CD4-positive, CD25-positive, alpha-beta regulatory T cell (primary cell): ENCODE measurements at regions not wholly inside any gene's neighbourhood (a gene's known extent, or its start where the extent isn't known, plus 50 kb on each side); places are given as distances from the start of the nearest gene placed in this dataset.

Experiments used
- ATAC-seq, 2 donors: fragments of 150-1000 bp; cut with Tn5 transposase; one replicate each; pipeline ENCODE4 v1.10.0; 2021; ENCODE audit warnings: low read depth in 2 of 2, moderate number of reproducible peaks in 2 of 2, moderate library complexity in 1 of 2
- DNase-seq, 3 donors: peaks; one replicate each; pipeline versions ENCODE4 v3.0.0 to v3.0.0-alpha.2; 2012 to 2022; ENCODE audit warnings: mixed read lengths in 1 of 3
- H3K27ac ChIP-seq: one replicate; pipeline ENCODE4 v1.7.0; 2013; ENCODE audit warnings: mild to moderate bottlenecking, low read length; ENCODE audit not compliant: insufficient read depth, poor library complexity, severe bottlenecking
- H3K27me3 ChIP-seq: one replicate; pipeline ENCODE4 v1.7.0; 2013; ENCODE audit warnings: low read length; ENCODE audit not compliant: control insufficient read depth, insufficient read depth
- H3K36me3 ChIP-seq: one replicate; pipeline ENCODE4 v1.7.0; 2013; ENCODE audit warnings: mild to moderate bottlenecking, low read length, moderate library complexity; ENCODE audit not compliant: control insufficient read depth, insufficient read depth
- H3K4me1 ChIP-seq: 2 replicates; pipeline ENCODE4 v1.7.0; 2013; ENCODE audit warnings: mild to moderate bottlenecking, low read length; ENCODE audit not compliant: insufficient read depth, control insufficient read depth, poor library complexity, severe bottlenecking
- H3K4me3 ChIP-seq: one replicate; pipeline ENCODE4 v1.7.0; 2013; ENCODE audit warnings: low read depth, mild to moderate bottlenecking, low read length, moderate library complexity
- H3K9me3 ChIP-seq, 2 experiments: 1 replicate in 1 of 2; 2 replicates in 1 of 2; pipeline ENCODE4 v1.7.0; 2013; ENCODE audit warnings: low read length in 2 of 2, mild to moderate bottlenecking in 1 of 2, moderate library complexity in 1 of 2; ENCODE audit not compliant: control insufficient read depth in 2 of 2
- H3K27ac Mint-ChIP-seq, 3 donors: one replicate each; pipeline ENCODE4 v1.8.0; 2020 to 2022; ENCODE audit warnings: mild to moderate bottlenecking in 3 of 3, mixed read lengths in 3 of 3, moderate library complexity in 2 of 3
- H3K27me3 Mint-ChIP-seq: one replicate; pipeline ENCODE4 v1.8.0; 2022; ENCODE audit warnings: mild to moderate bottlenecking, mixed read lengths
- H3K36me3 Mint-ChIP-seq: one replicate; pipeline ENCODE4 v1.8.0; 2020; ENCODE audit warnings: mixed read lengths
- H3K4me1 Mint-ChIP-seq, 4 donors: one replicate each; pipeline ENCODE4 v1.8.0; 2020 to 2022; ENCODE audit warnings: mixed read lengths in 4 of 4, mild to moderate bottlenecking in 1 of 4
- H3K4me3 Mint-ChIP-seq, 4 donors: one replicate each; pipeline ENCODE4 v1.8.0; 2020 to 2022; ENCODE audit warnings: mild to moderate bottlenecking in 4 of 4, mixed read lengths in 4 of 4, moderate library complexity in 3 of 4
- H3K9me3 Mint-ChIP-seq, 7 donors: one replicate each; pipeline ENCODE4 v1.8.0; 2020 to 2022; ENCODE audit warnings: mixed read lengths in 7 of 7, mild to moderate bottlenecking in 3 of 7, moderate library complexity in 2 of 7

DNA sequence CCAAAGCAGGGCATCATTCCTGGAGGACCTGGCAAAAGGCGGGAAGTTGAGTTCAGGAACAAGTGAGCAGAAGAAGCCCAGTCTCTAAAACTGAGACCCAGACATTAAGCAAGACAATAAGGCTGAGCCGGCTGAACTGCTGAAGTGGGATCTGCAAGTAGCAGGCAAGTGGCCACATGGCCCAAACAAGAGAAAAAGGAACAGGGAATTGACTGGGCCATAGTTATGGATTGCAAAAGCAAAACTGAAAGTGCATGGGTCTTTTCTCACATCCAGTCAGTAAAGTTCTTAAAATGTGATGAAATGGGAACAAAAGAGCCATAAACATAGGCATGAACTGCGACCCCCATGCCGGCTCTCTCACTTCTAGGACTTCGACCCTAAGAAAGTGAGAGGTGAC is 101.2 kb downstream of the SCN11A start:
- H3K9me3 ChIP-seq: no peaks in the 10 kb centered on the region
- Mint-ChIP-seq H3K27ac (no peak overlapping the region), H3K4me1 (no peaks in the 10 kb centered on the region), H3K36me3 (no peaks in the 10 kb centered on the region), H3K4me3 (no peak overlapping the region), H3K27me3 (peaks cover 10% of the 10 kb centered on the region), H3K9me3 (peaks cover 0 to 1% (median 0%) of the 10 kb centered on the region in 7 donors)
- H3K4me1 ChIP-seq: no peaks in the 10 kb centered on the region
- ATAC-seq: no peak
- no peak for DNase-seq
- no peaks in the 10 kb centered on the region for H3K36me3 ChIP-seq
- no peak overlapping the region for H3K4me3 ChIP-seq
- peaks cover 4% of the 10 kb centered on the region for H3K27me3 ChIP-seq
- H3K27ac ChIP-seq: no peak overlapping the region

DNA sequence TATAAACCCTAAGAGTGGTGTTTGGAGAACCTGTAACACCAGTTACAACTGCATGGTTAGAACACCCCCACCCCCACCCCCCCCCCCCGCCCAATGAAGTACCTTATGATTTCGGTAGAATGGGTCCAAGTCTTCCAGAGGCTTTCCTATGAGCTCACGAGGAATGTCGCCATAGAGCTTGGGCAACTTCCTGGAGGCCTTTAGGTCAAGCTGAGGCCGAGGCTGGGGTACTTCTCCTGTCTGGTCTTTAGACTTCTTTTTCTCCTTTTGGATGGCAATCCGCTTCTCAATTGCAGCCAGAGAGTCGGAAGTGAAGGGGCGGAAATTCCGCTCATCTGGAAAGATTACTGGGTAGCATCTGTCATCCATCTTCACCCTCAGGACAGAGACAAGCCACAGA is 101.8 kb downstream of the SCN11A start:
- H3K36me3 ChIP-seq: no peaks in the 10 kb centered on the region
- H3K27me3 ChIP-seq: peaks cover 4% of the 10 kb centered on the region
- ATAC-seq: no peak
- peaks cover 0 to 1% (median 0%) of the 10 kb centered on the region in 7 donors for H3K9me3 Mint-ChIP-seq
- H3K4me3 Mint-ChIP-seq: no peak overlapping the region
- H3K27ac ChIP-seq: no peak overlapping the region
- H3K36me3 Mint-ChIP-seq: no peaks in the 10 kb centered on the region
- no peak overlapping the region for H3K4me3 ChIP-seq
- H3K27ac Mint-ChIP-seq: no peak overlapping the region
- DNase-seq: no peak
- no peaks in the 10 kb centered on the region for H3K4me1 ChIP-seq
- H3K9me3 ChIP-seq: no peaks in the 10 kb centered on the region
- H3K27me3 Mint-ChIP-seq: peaks cover 10% of the 10 kb centered on the region
- no peaks in the 10 kb centered on the region for H3K4me1 Mint-ChIP-seq

DNA sequence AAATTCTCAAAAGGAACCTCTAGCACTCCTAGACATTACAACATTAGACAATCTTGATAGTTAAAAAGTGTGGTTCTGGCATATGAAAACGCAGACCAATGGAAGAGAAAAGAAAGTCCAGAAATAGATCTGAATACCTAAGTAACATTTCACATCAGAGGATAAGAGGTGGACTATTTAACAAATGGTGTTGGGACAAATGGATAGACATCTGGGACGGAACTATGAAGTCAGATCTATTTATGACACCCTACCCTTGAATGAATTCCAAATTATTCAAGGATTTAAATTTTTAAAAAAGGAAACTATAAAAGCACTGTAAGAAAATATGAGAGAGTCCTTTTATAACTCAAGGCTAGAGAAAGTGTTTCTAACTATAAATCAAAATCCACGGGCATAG is 111.3 kb downstream of the SCN11A start:
- H3K36me3 ChIP-seq: no peaks in the 10 kb centered on the region
- DNase-seq (no peak), ATAC-seq (no peak)
- H3K27me3 ChIP-seq: no peaks in the 10 kb centered on the region
- Mint-ChIP-seq H3K27me3 (peaks cover 6% of the 10 kb centered on the region), H3K4me3 (no peak overlapping the region), H3K4me1 (no peaks in the 10 kb centered on the region), H3K9me3 (peaks cover 0 to 3% (median 0%) of the 10 kb centered on the region in 7 donors), H3K36me3 (no peaks in the 10 kb centered on the region), H3K27ac (no peak overlapping the region)
- no peak overlapping the region for H3K27ac ChIP-seq
- no peaks in the 10 kb centered on the region for H3K4me1 ChIP-seq
- H3K4me3 ChIP-seq: no peak overlapping the region
- no peaks in the 10 kb centered on the region for H3K9me3 ChIP-seq

DNA sequence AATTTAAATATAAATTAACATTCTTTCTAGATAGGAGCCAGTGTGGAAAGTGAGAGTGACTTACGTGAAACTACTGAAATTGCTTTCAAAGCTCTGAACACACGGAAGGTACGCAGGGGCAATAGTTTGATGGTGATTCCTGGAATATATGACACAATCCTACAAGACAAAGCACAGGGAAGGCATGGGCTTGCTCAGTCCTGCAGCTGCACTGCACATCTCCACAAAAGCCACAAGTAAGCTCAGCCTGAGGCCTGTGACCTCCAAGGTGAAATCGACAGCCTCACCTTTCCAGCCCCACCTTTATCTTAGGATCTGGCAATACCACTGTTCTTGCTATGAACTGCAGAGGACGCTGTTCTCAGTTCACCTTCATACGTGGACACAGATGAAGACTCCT is 109.3 kb upstream of the SCN10A start:
- Mint-ChIP-seq H3K27me3 (peaks cover 16% of the 10 kb centered on the region), H3K36me3 (peaks cover 4% of the 10 kb centered on the region), H3K4me3 (no peak overlapping the region), H3K27ac (no peak overlapping the region), H3K9me3 (peaks cover 0 to 1% (median 0%) of the 10 kb centered on the region in 7 donors), H3K4me1 (no peaks in the 10 kb centered on the region)
- DNase-seq (no peak), ATAC-seq (no peak)
- Histone ChIP-seq H3K4me1 (no peaks in the 10 kb centered on the region), H3K27me3 (no peaks in the 10 kb centered on the region), H3K36me3 (no peaks in the 10 kb centered on the region), H3K9me3 (no peaks in the 10 kb centered on the region), H3K27ac (no peak overlapping the region), H3K4me3 (no peak overlapping the region)

DNA sequence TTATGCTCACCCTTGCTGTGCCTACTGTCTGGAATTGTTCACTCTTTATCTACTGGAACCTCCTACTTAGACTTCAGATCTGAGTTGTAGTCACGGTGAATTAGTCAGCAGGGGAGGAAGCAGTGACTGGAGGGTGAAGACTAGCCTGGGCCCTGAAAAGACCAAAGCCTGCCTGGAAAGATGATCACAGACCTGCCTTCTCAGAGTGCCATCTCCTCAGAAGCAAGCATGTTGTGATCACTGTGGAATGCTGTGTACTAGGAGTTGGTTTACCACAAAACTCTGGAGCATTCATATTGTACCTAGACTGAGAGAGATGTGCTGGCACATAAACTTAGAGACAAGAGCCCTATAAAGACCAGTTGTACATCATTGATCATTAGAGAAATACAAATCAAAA is 100.7 kb upstream of the SCN10A start:
- peaks cover 7% of the 10 kb centered on the region for H3K27me3 ChIP-seq
- Mint-ChIP-seq H3K9me3 (no peaks in the 10 kb centered on the region), H3K4me1 (no peaks in the 10 kb centered on the region), H3K27ac (no peak overlapping the region), H3K36me3 (no peaks in the 10 kb centered on the region), H3K27me3 (no peaks in the 10 kb centered on the region), H3K4me3 (no peak overlapping the region)
- H3K27ac ChIP-seq: no peak overlapping the region
- no peaks in the 10 kb centered on the region for H3K36me3 ChIP-seq
- no peaks in the 10 kb centered on the region for H3K9me3 ChIP-seq
- ATAC-seq (no peak), DNase-seq (no peak)
- no peak overlapping the region for H3K4me3 ChIP-seq
- no peaks in the 10 kb centered on the region for H3K4me1 ChIP-seq

DNA sequence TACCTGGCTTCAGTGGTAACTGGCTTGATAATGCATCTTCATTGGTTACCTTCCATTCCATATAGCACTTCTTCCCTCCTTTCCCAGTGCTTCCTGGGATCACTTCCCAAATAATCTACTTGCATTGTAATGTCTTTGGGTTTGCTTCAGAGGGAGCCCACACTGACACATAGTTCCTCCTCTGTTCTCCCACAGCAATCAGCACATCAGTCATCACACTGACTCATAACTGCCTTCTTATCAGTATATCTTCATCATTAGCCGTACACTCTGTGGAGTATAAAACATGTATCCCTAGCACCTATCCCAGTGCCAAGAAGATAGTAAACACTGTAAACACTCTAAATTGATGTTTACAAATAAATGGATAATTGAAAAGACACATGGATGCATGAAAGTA is 91.4 kb upstream of the SCN10A start:
- no peaks in the 10 kb centered on the region for H3K36me3 Mint-ChIP-seq
- H3K4me1 Mint-ChIP-seq: no peaks in the 10 kb centered on the region
- Histone ChIP-seq H3K9me3 (no peaks in the 10 kb centered on the region), H3K27me3 (no peaks in the 10 kb centered on the region), H3K36me3 (no peaks in the 10 kb centered on the region), H3K4me1 (no peaks in the 10 kb centered on the region), H3K4me3 (no peak overlapping the region), H3K27ac (no peak overlapping the region)
- H3K4me3 Mint-ChIP-seq: no peak overlapping the region
- no peak overlapping the region for H3K27ac Mint-ChIP-seq
- DNase-seq: no peak
- H3K9me3 Mint-ChIP-seq: peaks cover 0 to 2% (median 0%) of the 10 kb centered on the region in 7 donors
- no peak for ATAC-seq
- H3K27me3 Mint-ChIP-seq: peaks cover 4% of the 10 kb centered on the region

DNA sequence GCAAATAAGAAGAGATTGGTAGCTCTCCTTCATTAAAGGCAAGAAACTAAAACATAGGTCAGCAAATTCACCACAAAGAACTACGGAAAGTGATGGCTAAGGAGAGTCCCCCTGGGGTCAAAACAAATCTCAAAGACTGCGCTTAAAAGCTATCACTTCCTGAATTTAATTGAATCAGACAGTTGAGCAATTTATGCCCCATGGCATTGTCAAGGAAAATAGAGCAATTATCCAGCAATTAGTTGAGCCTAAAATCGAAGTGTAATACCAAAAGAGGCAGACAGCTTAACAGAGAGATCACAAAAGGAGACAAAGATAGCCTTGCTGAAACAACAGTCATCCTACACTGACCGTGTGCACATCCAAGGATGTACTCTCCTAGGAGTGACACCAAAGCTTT is 74.4 kb upstream of the SCN10A start:
- no peaks in the 10 kb centered on the region for H3K4me1 Mint-ChIP-seq

DNA sequence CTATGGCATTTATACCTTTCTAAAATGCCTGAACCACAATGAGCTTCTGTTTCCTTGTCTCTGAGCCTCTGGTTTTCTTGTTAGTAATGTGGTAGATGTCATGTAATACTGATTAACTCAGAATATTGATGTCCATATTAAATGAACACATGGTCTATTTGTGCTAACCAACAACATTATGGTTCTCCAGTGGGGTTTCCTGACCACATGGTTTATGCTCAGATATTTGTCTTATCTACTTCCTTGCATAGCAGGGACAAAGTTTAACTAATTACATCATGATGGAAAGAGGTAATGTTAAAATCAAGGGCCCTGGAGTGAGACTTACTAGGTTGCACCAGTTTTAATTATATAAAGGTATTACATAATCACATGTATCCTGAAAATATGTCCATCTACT is 62.6 kb upstream of the SCN10A start:
- Histone ChIP-seq H3K4me1 (no peaks in the 10 kb centered on the region), H3K27me3 (peaks cover 4% of the 10 kb centered on the region), H3K9me3 (no peaks in the 10 kb centered on the region), H3K27ac (no peak overlapping the region), H3K4me3 (no peak overlapping the region), H3K36me3 (no peaks in the 10 kb centered on the region)
- Mint-ChIP-seq H3K9me3 (peaks cover 0 to 6% (median 0%) of the 10 kb centered on the region in 7 donors), H3K27me3 (peaks cover 7% of the 10 kb centered on the region), H3K27ac (no peak overlapping the region), H3K4me1 (no peaks in the 10 kb centered on the region), H3K36me3 (no peaks in the 10 kb centered on the region), H3K4me3 (no peak overlapping the region)
- no peak for ATAC-seq
- DNase-seq: no peak

More for the DNA sequence above, 74.4 kb upstream of the SCN10A start:
- Mint-ChIP-seq H3K27ac (no peak overlapping the region), H3K36me3 (no peaks in the 10 kb centered on the region), H3K9me3 (peaks cover 0 to 23% (median 9%) of the 10 kb centered on the region in 7 donors), H3K27me3 (no peaks in the 10 kb centered on the region), H3K4me3 (peak overlapping the region in 1 of 4 donors; percentile 27)
- no peak overlapping the region for H3K4me3 ChIP-seq
- H3K27ac ChIP-seq: no peak overlapping the region
- H3K36me3 ChIP-seq: no peaks in the 10 kb centered on the region
- no peaks in the 10 kb centered on the region for H3K4me1 ChIP-seq
- ATAC-seq (no peak), DNase-seq (no peak)
- H3K27me3 ChIP-seq: peaks cover 3% of the 10 kb centered on the region
- peaks cover 6 to 12% of the 10 kb centered on the region in 2 experiments for H3K9me3 ChIP-seq
